ENCODE measurements at regions not wholly inside any gene's neighbourhood (a gene's known extent, or its start where the extent isn't known, plus 50 kb on each side); places are given as distances from the start of the nearest gene placed in this dataset.

- no peak for DNase-seq (ENCODE audit: low read depth)
Measured at GRCh38 chr5:2602451-2603271, 148.8 kb downstream of the IRX2 start.

GRCh38 chr5:2598503-2598902 is 153.0 kb downstream of the IRX2 start:
- no peak for DNase-seq (ENCODE audit: low read depth)

- DNase-seq (ENCODE audit: low read depth): no peak
Measured at GRCh38 chr5:2594701-2595100, 156.8 kb downstream of the IRX2 start.

GRCh38 chr5:2592766-2593165 is 158.7 kb downstream of the IRX2 start:
- no peak for DNase-seq (ENCODE audit: low read depth)

- DNase-seq (ENCODE audit: low read depth): no peak
Measured at GRCh38 chr5:2591777-2592453, 159.6 kb downstream of the IRX2 start.

- DNase-seq (ENCODE audit: low read depth): no peak
Measured at GRCh38 chr5:2588850-2589501, 162.5 kb downstream of the IRX2 start.

GRCh38 chr5:2587189-2588031 is 164.1 kb downstream of the IRX2 start:
- DNase-seq (ENCODE audit: low read depth): no peak

- DNase-seq (ENCODE audit: low read depth): no peak
Measured at GRCh38 chr5:2586016-2586715, 165.3 kb downstream of the IRX2 start.

GRCh38 chr5:2584579-2585269 is 166.8 kb downstream of the IRX2 start:
- DNase-seq (ENCODE audit: low read depth): no peak

GRCh38 chr5:2582507-2582906 is 169.0 kb downstream of the IRX2 start:
- DNase-seq (ENCODE audit: low read depth): no peak

GRCh38 chr5:2582106-2582505 is 169.4 kb downstream of the IRX2 start:
- DNase-seq (ENCODE audit: low read depth): no peak

- no peak for DNase-seq (ENCODE audit: low read depth)
Measured at GRCh38 chr5:2581418-2581817, 170.1 kb downstream of the IRX2 start.

- no peak for DNase-seq (ENCODE audit: low read depth)
Measured at GRCh38 chr5:2579126-2579525, 172.4 kb downstream of the IRX2 start.

GRCh38 chr5:2577312-2578036 is 174.0 kb downstream of the IRX2 start:
- no peak for DNase-seq (ENCODE audit: low read depth)

GRCh38 chr5:2576823-2577222 is 174.7 kb downstream of the IRX2 start:
- no peak for DNase-seq (ENCODE audit: low read depth)

- DNase-seq (ENCODE audit: low read depth): no peak
Measured at GRCh38 chr5:2575871-2576270, 175.6 kb downstream of the IRX2 start.

- no peak for DNase-seq (ENCODE audit: low read depth)
Measured at GRCh38 chr5:2575292-2575691, 176.2 kb downstream of the IRX2 start.

GRCh38 chr5:2574155-2574554 is 177.3 kb downstream of the IRX2 start:
- DNase-seq (ENCODE audit: low read depth): no peak

- DNase-seq (ENCODE audit: low read depth): no peak
Measured at GRCh38 chr5:2570586-2570985, 180.9 kb downstream of the IRX2 start.
